ENCODE measurements at regions not wholly inside any gene's neighbourhood (a gene's known extent, or its start where the extent isn't known, plus 50 kb on each side); places are given as distances from the start of the nearest gene placed in this dataset.

GRCh38 chr9:82891321-82891720 lies 171.6 kb downstream of the RASEF start:
- ChIA-PET RAD21 (ENCODE audit: low non-redundant PET in 1 of 2, low total read pairs in 2 of 2, uncharacterized antibody in 2 of 2, unreplicated experiment in 2 of 2) (no interaction called here), CTCF (no interaction called here), POLR2A (no interaction called here)
- no TSS peak for BruUV-seq (replicated peaks)
- Histone ChIP-seq H3K4me2 (ENCODE audit: low read length) (no peak overlapping the region), H3K79me2 (ENCODE audit: insufficient read depth, low read length) (no peaks in the 10 kb centered on the region), H3K9me3 (ENCODE audit: control insufficient read depth in 1 of 2, insufficient read depth in 1 of 2, low read depth in 1 of 2, low read length in 2 of 2) (no peaks in the 10 kb centered on the region), H2AFZ (ENCODE audit: low read depth, low read length, poor library complexity, severe bottlenecking) (no peak overlapping the region), H3K27ac (ENCODE audit: low read depth, low read length) (no peak overlapping the region), H3K36me3 (ENCODE audit: control insufficient read depth in 1 of 2, insufficient read depth in 2 of 2, low read length in 2 of 2) (no peaks in the 10 kb centered on the region), H3K4me1 (ENCODE audit: control insufficient read depth in 1 of 2, insufficient read depth in 2 of 2, low read length in 2 of 2) (no peaks in the 10 kb centered on the region), H3K4me3 (replicated peaks in 1 of 2; ENCODE audit: low read depth in 1 of 2, low read length in 2 of 2) (no peak overlapping the region), H3K9me2 (ENCODE audit: insufficient read depth) (no peaks in the 10 kb centered on the region), H3K9ac (ENCODE audit: low read length) (no peak overlapping the region), H4K20me1 (ENCODE audit: insufficient read depth) (no peaks in the 10 kb centered on the region), H3K27me3 (ENCODE audit: insufficient read depth, low read length) (no peaks in the 10 kb centered on the region)
- ATAC-seq (no peak), DNase-seq (ENCODE audit: low read depth, low spot score) (no peak)
- intact Hi-C loops (cut with micrococcal nuclease), result no loop called here
- TF ChIP-seq POLR2A (IDR thresholded peaks at IDR 0.05; ENCODE audit: borderline replicate concordance, extremely low read depth, insufficient read depth, insufficient read length) (no peak), ZNF274 (IDR thresholded peaks at IDR 0.05; ENCODE audit: low read depth, low read length) (no peak), TCF7L2 (IDR thresholded peaks at IDR 0.05; ENCODE audit: borderline replicate concordance, extremely low read depth, insufficient read depth, insufficient read length) (no peak), SRF (IDR thresholded peaks at IDR 0.05; ENCODE audit: low read depth) (no peak), EZH2 (IDR thresholded peaks at IDR 0.05) (no peak), ZFX (IDR thresholded peaks at IDR 0.05) (no peak), RAD21 (IDR thresholded peaks at IDR 0.05; ENCODE audit: low read depth) (no peak), CEBPB (IDR thresholded peaks at IDR 0.05; ENCODE audit: low read depth) (no peak), EGR1 (IDR thresholded peaks at IDR 0.05; ENCODE audit: low read depth) (no peak), CBX3 (IDR thresholded peaks at IDR 0.05; ENCODE audit: low read depth) (no peak), ELF1 (IDR thresholded peaks at IDR 0.05; ENCODE audit: borderline replicate concordance, low read depth) (no peak), FOSL1 (IDR thresholded peaks at IDR 0.05; ENCODE audit: low read depth) (no peak), SIN3A (IDR thresholded peaks at IDR 0.05; ENCODE audit: low read depth) (no peak), POLR2AphosphoS5 (IDR thresholded peaks at IDR 0.05; ENCODE audit: low read depth, low read length) (no peak), JUND (IDR thresholded peaks at IDR 0.05) (no peak), YY1 (IDR thresholded peaks at IDR 0.05; ENCODE audit: extremely low read depth, insufficient replicate concordance, low read depth, low read length) (no peak), ZBTB33 (IDR thresholded peaks at IDR 0.05; ENCODE audit: extremely low read depth, insufficient replicate concordance, low read length) (no peak)
